ENCODE measurements at regions not wholly inside any gene's neighbourhood (a gene's known extent, or its start where the extent isn't known, plus 50 kb on each side); places are given as distances from the start of the nearest gene placed in this dataset.

GRCh38 chr12:31201382-31201781 lies 124.6 kb downstream of the SINHCAF start:
- H3K4me3 ChIP-seq (ENCODE audit: low read depth, low read length) = no peak overlapping the region
- H3K36me3 ChIP-seq (replicated peaks) = no peaks in the 10 kb centered on the region
- TF ChIP-seq CTCF (IDR thresholded peaks at IDR 0.05; ENCODE audit: low read depth, low read length, missing control alignments) = no peak
- in situ Hi-C loops (cut with HindIII; ENCODE audit: low pct_ligation_motif_present, low sequenced_read_pairs) = no loop called here
- DNase-seq = no peak
- no peaks in the 10 kb centered on the region for H3K27me3 ChIP-seq (replicated peaks)
- no peak overlapping the region for H3K27ac ChIP-seq

GRCh38 chr12:31203261-31203660 lies 122.7 kb downstream of the SINHCAF start:
- H3K27ac ChIP-seq = no peak overlapping the region
- DNase-seq = no peak
- H3K36me3 ChIP-seq (replicated peaks) = no peaks in the 10 kb centered on the region
- H3K27me3 ChIP-seq (replicated peaks) = no peaks in the 10 kb centered on the region
- no peak overlapping the region for H3K4me3 ChIP-seq (ENCODE audit: low read depth, low read length)
- TF ChIP-seq CTCF (IDR thresholded peaks at IDR 0.05; ENCODE audit: low read depth, low read length, missing control alignments) = no peak
- in situ Hi-C loops (cut with HindIII; ENCODE audit: low pct_ligation_motif_present, low sequenced_read_pairs) = no loop called here

- no peak for TF ChIP-seq CTCF (IDR thresholded peaks at IDR 0.05; ENCODE audit: low read depth, low read length, missing control alignments)
- Histone ChIP-seq H3K27ac (no peak overlapping the region), H3K4me3 (ENCODE audit: low read depth, low read length) (no peak overlapping the region), H3K36me3 (replicated peaks) (no peaks in the 10 kb centered on the region), H3K27me3 (replicated peaks) (no peaks in the 10 kb centered on the region)
- in situ Hi-C loops (cut with HindIII; ENCODE audit: low pct_ligation_motif_present, low sequenced_read_pairs) = no loop called here
- DNase-seq = peak; percentile 41
Observed at GRCh38 chr12:31205054-31205453, 120.9 kb downstream of the SINHCAF start.

- no peak overlapping the region for H3K27ac ChIP-seq
- H3K27me3 ChIP-seq (replicated peaks) = no peaks in the 10 kb centered on the region
- H3K36me3 ChIP-seq (replicated peaks) = no peaks in the 10 kb centered on the region
- no peak overlapping the region for H3K4me3 ChIP-seq (ENCODE audit: low read depth, low read length)
- in situ Hi-C loops (cut with HindIII; ENCODE audit: low pct_ligation_motif_present, low sequenced_read_pairs) = no loop called here
- DNase-seq = peak; percentile 72
- TF ChIP-seq CTCF (IDR thresholded peaks at IDR 0.05; ENCODE audit: low read depth, low read length, missing control alignments) = no peak
Observed at GRCh38 chr12:31206038-31206670, 119.8 kb downstream of the SINHCAF start.

GRCh38 chr12:31207799-31208465 lies 118.0 kb downstream of the SINHCAF start:
- in situ Hi-C loops (cut with HindIII; ENCODE audit: low pct_ligation_motif_present, low sequenced_read_pairs) = no loop called here
- Histone ChIP-seq H3K36me3 (replicated peaks) (no peaks in the 10 kb centered on the region), H3K27me3 (replicated peaks) (no peaks in the 10 kb centered on the region), H3K27ac (no peak overlapping the region), H3K4me3 (ENCODE audit: low read depth, low read length) (no peak overlapping the region)
- TF ChIP-seq CTCF (IDR thresholded peaks at IDR 0.05; ENCODE audit: low read depth, low read length, missing control alignments) = no peak
- DNase-seq = no peak

All from brain microvascular endothelial cell (primary cell).